DND-41 (cell line): ENCODE measurements at regions not wholly inside any gene's neighbourhood (a gene's known extent, or its start where the extent isn't known, plus 50 kb on each side); places are given as distances from the start of the nearest gene placed in this dataset.

Experiments used
- ATAC-seq: fragments of 200-7000 bp; cut with Tn5 transposase; 3 replicates; pipeline ENCODE4 v1.9.1; 2021; ENCODE audit warnings: low read depth; ENCODE audit not compliant: insufficient read depth
- DNase-seq: peaks from one replicate; pipeline ENCODE4 v3.0.0-alpha.2; 2020
- H2AFZ ChIP-seq: 2 replicates; pipeline ENCODE4 v1.6.0; 2012; ENCODE audit warnings: low read depth, low read length
- H3K27ac ChIP-seq: 2 replicates; pipeline ENCODE4 v1.5.1; 2012; ENCODE audit warnings: low read length, inconsistent platforms
- H3K27me3 ChIP-seq: fragments of 200-600 bp; sonication (generic); 2 replicates; pipeline ENCODE4 v1.6.0; 2012; ENCODE audit warnings: low read length, mild to moderate bottlenecking, inconsistent platforms; ENCODE audit not compliant: insufficient read depth, poor library complexity
- H3K36me3 ChIP-seq: 2 replicates; pipeline ENCODE4 v1.5.1; 2012; ENCODE audit warnings: low read length, inconsistent platforms; ENCODE audit not compliant: insufficient read depth
- H3K4me1 ChIP-seq: 2 replicates; pipeline ENCODE4 v1.5.1; 2012; ENCODE audit warnings: mild to moderate bottlenecking, low read length; ENCODE audit not compliant: insufficient read depth
- H3K4me2 ChIP-seq: 2 replicates; pipeline ENCODE4 v1.6.0; 2012; ENCODE audit warnings: mild to moderate bottlenecking, moderate library complexity, low read length, inconsistent platforms; ENCODE audit not compliant: insufficient read depth
- H3K4me3 ChIP-seq, 2 experiments: fragments of 200-600 bp in 1 of 2; shearing (Covaris generic) in 1 of 2; 2 replicates each; pipeline ENCODE4 v1.5.1; 2012 to 2016; ENCODE audit warnings: inconsistent platforms in 2 of 2, low read length in 2 of 2, mild to moderate bottlenecking in 2 of 2, low read depth in 1 of 2, moderate library complexity in 1 of 2
- H3K79me2 ChIP-seq: 2 replicates; pipeline ENCODE4 v1.6.0; 2012; ENCODE audit warnings: low read length, inconsistent platforms; ENCODE audit not compliant: insufficient read depth
- H3K9ac ChIP-seq: 2 replicates; pipeline ENCODE4 v1.6.0; 2012; ENCODE audit warnings: low read depth, mild to moderate bottlenecking, inconsistent platforms, low read length, moderate library complexity
- H3K9me3 ChIP-seq: 2 replicates; pipeline ENCODE4 v1.5.1; 2012; ENCODE audit warnings: low read length, moderate library complexity, mild to moderate bottlenecking, inconsistent platforms; ENCODE audit not compliant: insufficient read depth, severe bottlenecking
- H4K20me1 ChIP-seq: 2 replicates; pipeline ENCODE4 v1.6.0; 2012; ENCODE audit warnings: low read length; ENCODE audit not compliant: insufficient read depth
- CTCF ChIP-seq: IDR thresholded peaks from 2 replicates; pipeline ENCODE4 v1.5.1; 2012; ENCODE audit warnings: borderline replicate concordance, low read length, moderate library complexity, mild to moderate bottlenecking; ENCODE audit not compliant: poor library complexity, severe bottlenecking; ENCODE audit errors: extremely low read depth
- EZH2 ChIP-seq: IDR thresholded peaks from 3 replicates; pipeline ENCODE4 v1.6.1; 2012; ENCODE audit warnings: borderline replicate concordance, low read depth, mild to moderate bottlenecking, moderate library complexity, low read length, inconsistent platforms; ENCODE audit not compliant: severe bottlenecking

- Histone ChIP-seq H3K9me3 (no peaks in the 10 kb centered on the region), H3K4me1 (no peaks in the 10 kb centered on the region), H3K9ac (no peak overlapping the region), H3K4me2 (no peak overlapping the region), H4K20me1 (no peaks in the 10 kb centered on the region), H3K79me2 (no peaks in the 10 kb centered on the region), H3K27me3 (no peaks in the 10 kb centered on the region), H3K36me3 (no peaks in the 10 kb centered on the region), H2AFZ (no peak overlapping the region), H3K27ac (no peak overlapping the region), H3K4me3 (no peak overlapping the region)
- ATAC-seq = no peak
- TF ChIP-seq EZH2 = no peak
- TF ChIP-seq CTCF = no peak
- DNase-seq = no peak
Observed at GRCh38 chr2:16044946-16045456, 104.7 kb downstream of the MYCN start.

GRCh38 chr2:16043627-16044026 lies 103.3 kb downstream of the MYCN start:
- Histone ChIP-seq H4K20me1 (no peaks in the 10 kb centered on the region), H3K4me3 (no peak overlapping the region), H3K9ac (no peak overlapping the region), H3K27ac (no peak overlapping the region), H3K27me3 (no peaks in the 10 kb centered on the region), H3K36me3 (no peaks in the 10 kb centered on the region), H3K79me2 (no peaks in the 10 kb centered on the region), H3K9me3 (no peaks in the 10 kb centered on the region), H2AFZ (no peak overlapping the region), H3K4me1 (no peaks in the 10 kb centered on the region), H3K4me2 (no peak overlapping the region)
- DNase-seq (no peak), ATAC-seq (no peak)
- TF ChIP-seq EZH2 = no peak
- no peak for TF ChIP-seq CTCF

- Histone ChIP-seq H3K9me3 (no peaks in the 10 kb centered on the region), H3K4me1 (no peaks in the 10 kb centered on the region), H3K4me3 (no peak overlapping the region), H2AFZ (no peak overlapping the region), H3K4me2 (no peak overlapping the region), H3K36me3 (no peaks in the 10 kb centered on the region), H4K20me1 (no peaks in the 10 kb centered on the region), H3K27ac (no peak overlapping the region), H3K27me3 (no peaks in the 10 kb centered on the region), H3K9ac (no peak overlapping the region), H3K79me2 (no peaks in the 10 kb centered on the region)
- DNase-seq (no peak), ATAC-seq (no peak)
- TF ChIP-seq EZH2 (no peak), CTCF (no peak)
Observed at GRCh38 chr2:16043192-16043591, 102.8 kb downstream of the MYCN start.
